ENCODE measurements at regions not wholly inside any gene's neighbourhood (a gene's known extent, or its start where the extent isn't known, plus 50 kb on each side); places are given as distances from the start of the nearest gene placed in this dataset.
A peak's percentile ranks its signal among the peaks of the same experiment; 100 is the strongest.

DNA sequence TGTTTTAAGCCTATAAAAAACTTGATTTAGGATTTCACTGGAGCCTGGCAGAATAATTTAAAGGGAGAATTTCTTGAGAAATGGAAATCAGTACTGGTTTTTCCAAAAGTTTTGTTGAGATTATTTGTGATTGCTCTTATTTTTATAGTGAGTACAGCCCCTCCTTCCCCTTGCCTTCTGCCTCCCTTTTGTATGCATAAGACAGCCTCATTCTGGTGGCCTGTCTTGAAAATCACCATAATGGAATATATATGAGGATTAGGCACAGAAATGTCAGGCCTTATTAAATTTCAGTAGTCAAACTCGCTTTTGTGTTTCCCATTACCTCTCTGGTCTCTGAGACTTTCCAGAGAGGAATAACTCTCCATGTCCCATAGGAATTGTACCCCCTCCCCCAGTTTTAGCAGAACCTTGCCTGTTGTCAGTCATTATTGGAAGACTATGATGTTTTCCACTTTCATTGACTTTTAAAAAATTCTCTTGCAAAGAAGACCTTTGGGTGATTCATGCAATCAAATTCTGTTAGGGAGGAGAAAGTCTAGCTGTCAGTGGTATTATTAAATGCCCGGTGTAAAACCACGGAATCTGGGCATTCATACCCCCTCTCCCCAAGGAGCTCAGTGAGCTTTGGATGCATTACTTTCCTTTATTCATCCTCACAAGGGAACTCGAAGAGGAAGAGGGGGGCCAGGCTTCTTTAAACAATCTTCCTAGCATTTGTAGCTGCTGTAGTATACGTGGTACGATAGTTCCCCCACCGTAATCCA lies 171.6 kb upstream of the TSC22D2 start:
- Histone ChIP-seq H3K27ac (ENCODE audit: insufficient read depth, low read length) (peak overlapping the region; percentile 59), H3K9ac (ENCODE audit: insufficient read depth, low read length) (no peak overlapping the region), H3K4me2 (ENCODE audit: extremely low read depth, insufficient read depth, low read length) (peak overlapping the region; percentile 51), H3K9me3 (ENCODE audit: control insufficient read depth, insufficient read depth, low read depth, low read length) (no peaks in the 10 kb centered on the region), H3K36me3 (ENCODE audit: control insufficient read depth, insufficient read depth, low read length) (peaks cover 2% of the 10 kb centered on the region), H3K27me3 (ENCODE audit: control insufficient read depth, insufficient read depth, low read length) (no peaks in the 10 kb centered on the region), H3K4me1 (ENCODE audit: control insufficient read depth, extremely low read depth, insufficient read depth, low read length) (peaks cover 28% of the 10 kb centered on the region), H4K20me1 (ENCODE audit: control insufficient read depth, extremely low read depth, insufficient read depth, low read length) (no peaks in the 10 kb centered on the region), H3K79me2 (ENCODE audit: control insufficient read depth, insufficient read depth, low read length) (no peaks in the 10 kb centered on the region), H2AFZ (ENCODE audit: low read length) (no peak overlapping the region), H3K4me3 (replicated peaks in 1 of 4; ENCODE audit: control extremely low read depth in 1 of 4, insufficient read depth in 1 of 4, low read depth in 3 of 4, low read length in 4 of 4) (no peak overlapping the region)
- DNase-seq (ENCODE audit: low read depth in 2 of 2) = peak in 1 of 2 donors; percentile 86
- TF ChIP-seq EZH2 (IDR thresholded peaks at IDR 0.05; ENCODE audit: low read length, missing control alignments) = no peak
- TF ChIP-seq, protein P1, sequence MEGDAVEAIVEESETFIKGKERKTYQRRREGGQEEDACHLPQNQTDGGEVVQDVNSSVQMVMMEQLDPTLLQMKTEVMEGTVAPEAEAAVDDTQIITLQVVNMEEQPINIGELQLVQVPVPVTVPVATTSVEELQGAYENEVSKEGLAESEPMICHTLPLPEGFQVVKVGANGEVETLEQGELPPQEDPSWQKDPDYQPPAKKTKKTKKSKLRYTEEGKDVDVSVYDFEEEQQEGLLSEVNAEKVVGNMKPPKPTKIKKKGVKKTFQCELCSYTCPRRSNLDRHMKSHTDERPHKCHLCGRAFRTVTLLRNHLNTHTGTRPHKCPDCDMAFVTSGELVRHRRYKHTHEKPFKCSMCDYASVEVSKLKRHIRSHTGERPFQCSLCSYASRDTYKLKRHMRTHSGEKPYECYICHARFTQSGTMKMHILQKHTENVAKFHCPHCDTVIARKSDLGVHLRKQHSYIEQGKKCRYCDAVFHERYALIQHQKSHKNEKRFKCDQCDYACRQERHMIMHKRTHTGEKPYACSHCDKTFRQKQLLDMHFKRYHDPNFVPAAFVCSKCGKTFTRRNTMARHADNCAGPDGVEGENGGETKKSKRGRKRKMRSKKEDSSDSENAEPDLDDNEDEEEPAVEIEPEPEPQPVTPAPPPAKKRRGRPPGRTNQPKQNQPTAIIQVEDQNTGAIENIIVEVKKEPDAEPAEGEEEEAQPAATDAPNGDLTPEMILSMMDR (conservative IDR thresholded peaks at IDR 0.05 in 1 of 2, IDR thresholded peaks at IDR 0.05 in 1 of 2; ENCODE audit: low read depth in 1 of 2, low read length in 2 of 2) = no peak

DNA sequence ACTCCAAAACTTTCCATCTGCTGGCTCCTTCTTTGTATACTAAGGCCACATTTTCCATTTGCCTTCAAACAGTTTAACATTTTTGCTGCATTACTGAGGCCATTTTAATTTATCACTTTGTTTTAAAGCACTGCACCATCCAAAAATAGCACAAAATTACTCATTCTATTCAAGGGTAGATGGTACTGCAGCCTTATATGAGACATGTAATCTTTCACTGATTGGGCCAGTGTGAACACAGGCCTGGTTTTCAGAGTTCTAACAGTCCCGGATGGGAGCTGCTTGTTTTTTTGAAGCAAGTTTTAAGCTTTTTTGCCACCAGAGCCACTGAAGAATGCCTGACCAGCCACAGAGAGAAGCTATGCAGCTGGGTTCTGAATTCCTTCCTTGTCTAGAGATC lies 172.3 kb upstream of the TSC22D2 start:
- no peaks in the 10 kb centered on the region for H3K9me3 ChIP-seq (ENCODE audit: control insufficient read depth, insufficient read depth, low read depth, low read length)
- peak; percentile 87 to 96 for DNase-seq (ENCODE audit: low read depth in 2 of 2)
- H3K27me3 ChIP-seq (ENCODE audit: control insufficient read depth, insufficient read depth, low read length) = no peaks in the 10 kb centered on the region
- peaks cover 2% of the 10 kb centered on the region for H3K36me3 ChIP-seq (ENCODE audit: control insufficient read depth, insufficient read depth, low read length)
- TF ChIP-seq, protein P1 (conservative IDR thresholded peaks at IDR 0.05 in 1 of 2, IDR thresholded peaks at IDR 0.05 in 1 of 2; ENCODE audit: low read depth in 1 of 2, low read length in 2 of 2) = no peak
- TF ChIP-seq EZH2 (IDR thresholded peaks at IDR 0.05; ENCODE audit: low read length, missing control alignments) = no peak
- peak overlapping the region; percentile 59 for H3K27ac ChIP-seq (ENCODE audit: insufficient read depth, low read length)
- H3K4me2 ChIP-seq (ENCODE audit: extremely low read depth, insufficient read depth, low read length) = peak overlapping the region; percentile 33
- H4K20me1 ChIP-seq (ENCODE audit: control insufficient read depth, extremely low read depth, insufficient read depth, low read length) = no peaks in the 10 kb centered on the region
- H3K4me1 ChIP-seq (ENCODE audit: control insufficient read depth, extremely low read depth, insufficient read depth, low read length) = peaks cover 28% of the 10 kb centered on the region
- H2AFZ ChIP-seq (ENCODE audit: low read length) = no peak overlapping the region
- H3K79me2 ChIP-seq (ENCODE audit: control insufficient read depth, insufficient read depth, low read length) = no peaks in the 10 kb centered on the region
- no peak overlapping the region for H3K9ac ChIP-seq (ENCODE audit: insufficient read depth, low read length)
- no peak overlapping the region for H3K4me3 ChIP-seq (replicated peaks in 1 of 4; ENCODE audit: control extremely low read depth in 1 of 4, insufficient read depth in 1 of 4, low read depth in 3 of 4, low read length in 4 of 4)

DNA sequence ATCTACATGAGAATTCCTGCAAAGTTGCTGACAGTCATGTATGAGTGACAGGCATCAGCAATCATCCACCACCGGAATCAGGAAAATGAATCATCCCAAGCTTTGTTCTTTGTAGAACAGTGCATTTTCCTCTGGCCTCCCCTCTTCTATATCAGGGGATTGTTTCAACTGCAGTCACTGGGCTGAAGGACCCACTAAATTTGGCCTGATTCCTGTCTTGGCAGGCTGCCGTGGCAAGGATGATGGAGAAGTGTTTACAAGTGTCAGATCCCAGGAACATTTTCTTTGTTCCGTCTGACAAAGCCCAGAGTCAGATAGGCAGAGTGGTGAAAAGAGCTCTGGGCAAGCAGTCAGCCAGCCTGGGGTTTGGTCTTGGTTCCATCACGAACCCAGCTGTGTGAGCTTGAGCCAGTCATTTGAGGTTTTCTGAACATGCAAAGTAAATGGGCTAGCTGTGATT lies 175.1 kb upstream of the TSC22D2 start:
- no peaks in the 10 kb centered on the region for H4K20me1 ChIP-seq (ENCODE audit: control insufficient read depth, extremely low read depth, insufficient read depth, low read length)
- no peaks in the 10 kb centered on the region for H3K27me3 ChIP-seq (ENCODE audit: control insufficient read depth, insufficient read depth, low read length)
- H3K4me2 ChIP-seq (ENCODE audit: extremely low read depth, insufficient read depth, low read length) = no peak overlapping the region
- H3K4me1 ChIP-seq (ENCODE audit: control insufficient read depth, extremely low read depth, insufficient read depth, low read length) = peaks cover 26% of the 10 kb centered on the region
- no peak overlapping the region for H3K9ac ChIP-seq (ENCODE audit: insufficient read depth, low read length)
- TF ChIP-seq, protein P1 (conservative IDR thresholded peaks at IDR 0.05 in 1 of 2, IDR thresholded peaks at IDR 0.05 in 1 of 2; ENCODE audit: low read depth in 1 of 2, low read length in 2 of 2) = no peak
- TF ChIP-seq EZH2 (IDR thresholded peaks at IDR 0.05; ENCODE audit: low read length, missing control alignments) = no peak
- H3K4me3 ChIP-seq (replicated peaks in 1 of 4; ENCODE audit: control extremely low read depth in 1 of 4, insufficient read depth in 1 of 4, low read depth in 3 of 4, low read length in 4 of 4) = no peak overlapping the region
- peaks cover 2% of the 10 kb centered on the region for H3K36me3 ChIP-seq (ENCODE audit: control insufficient read depth, insufficient read depth, low read length)
- H3K27ac ChIP-seq (ENCODE audit: insufficient read depth, low read length) = peak overlapping the region; percentile 6
- no peaks in the 10 kb centered on the region for H3K79me2 ChIP-seq (ENCODE audit: control insufficient read depth, insufficient read depth, low read length)
- no peaks in the 10 kb centered on the region for H3K9me3 ChIP-seq (ENCODE audit: control insufficient read depth, insufficient read depth, low read depth, low read length)
- peak; percentile 54 to 84 for DNase-seq (ENCODE audit: low read depth in 2 of 2)
- H2AFZ ChIP-seq (ENCODE audit: low read length) = no peak overlapping the region

All from fibroblast of lung (primary cell).